ENCODE measurements at regions not wholly inside any gene's neighbourhood (a gene's known extent, or its start where the extent isn't known, plus 50 kb on each side); places are given as distances from the start of the nearest gene placed in this dataset.

DNA sequence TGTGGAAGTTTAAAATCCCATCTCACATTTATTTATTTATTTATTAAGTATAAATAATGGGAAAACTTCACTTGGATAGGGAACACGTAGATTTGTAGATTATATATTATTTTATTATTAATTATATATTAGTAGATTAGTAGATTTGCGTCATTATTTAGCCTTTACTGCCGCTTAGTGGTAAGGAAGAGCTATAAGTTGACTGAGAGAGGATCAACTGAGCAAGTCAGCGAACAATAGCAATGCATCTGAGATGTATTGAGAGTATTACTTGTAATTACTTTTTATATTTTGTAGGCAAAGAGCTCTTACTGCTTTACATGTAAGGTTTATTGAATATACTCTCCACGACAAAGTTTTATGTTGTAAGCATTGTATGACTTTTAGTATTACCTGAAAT lies 244.5 kb upstream of the ANKRD30A start (continued):
- TF ChIP-seq, protein P1, sequence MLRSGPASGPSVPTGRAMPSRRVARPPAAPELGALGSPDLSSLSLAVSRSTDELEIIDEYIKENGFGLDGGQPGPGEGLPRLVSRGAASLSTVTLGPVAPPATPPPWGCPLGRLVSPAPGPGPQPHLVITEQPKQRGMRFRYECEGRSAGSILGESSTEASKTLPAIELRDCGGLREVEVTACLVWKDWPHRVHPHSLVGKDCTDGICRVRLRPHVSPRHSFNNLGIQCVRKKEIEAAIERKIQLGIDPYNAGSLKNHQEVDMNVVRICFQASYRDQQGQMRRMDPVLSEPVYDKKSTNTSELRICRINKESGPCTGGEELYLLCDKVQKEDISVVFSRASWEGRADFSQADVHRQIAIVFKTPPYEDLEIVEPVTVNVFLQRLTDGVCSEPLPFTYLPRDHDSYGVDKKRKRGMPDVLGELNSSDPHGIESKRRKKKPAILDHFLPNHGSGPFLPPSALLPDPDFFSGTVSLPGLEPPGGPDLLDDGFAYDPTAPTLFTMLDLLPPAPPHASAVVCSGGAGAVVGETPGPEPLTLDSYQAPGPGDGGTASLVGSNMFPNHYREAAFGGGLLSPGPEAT (IDR thresholded peaks at IDR 0.05; ENCODE audit: low read depth) = no peak
- TF ChIP-seq, protein P2, sequence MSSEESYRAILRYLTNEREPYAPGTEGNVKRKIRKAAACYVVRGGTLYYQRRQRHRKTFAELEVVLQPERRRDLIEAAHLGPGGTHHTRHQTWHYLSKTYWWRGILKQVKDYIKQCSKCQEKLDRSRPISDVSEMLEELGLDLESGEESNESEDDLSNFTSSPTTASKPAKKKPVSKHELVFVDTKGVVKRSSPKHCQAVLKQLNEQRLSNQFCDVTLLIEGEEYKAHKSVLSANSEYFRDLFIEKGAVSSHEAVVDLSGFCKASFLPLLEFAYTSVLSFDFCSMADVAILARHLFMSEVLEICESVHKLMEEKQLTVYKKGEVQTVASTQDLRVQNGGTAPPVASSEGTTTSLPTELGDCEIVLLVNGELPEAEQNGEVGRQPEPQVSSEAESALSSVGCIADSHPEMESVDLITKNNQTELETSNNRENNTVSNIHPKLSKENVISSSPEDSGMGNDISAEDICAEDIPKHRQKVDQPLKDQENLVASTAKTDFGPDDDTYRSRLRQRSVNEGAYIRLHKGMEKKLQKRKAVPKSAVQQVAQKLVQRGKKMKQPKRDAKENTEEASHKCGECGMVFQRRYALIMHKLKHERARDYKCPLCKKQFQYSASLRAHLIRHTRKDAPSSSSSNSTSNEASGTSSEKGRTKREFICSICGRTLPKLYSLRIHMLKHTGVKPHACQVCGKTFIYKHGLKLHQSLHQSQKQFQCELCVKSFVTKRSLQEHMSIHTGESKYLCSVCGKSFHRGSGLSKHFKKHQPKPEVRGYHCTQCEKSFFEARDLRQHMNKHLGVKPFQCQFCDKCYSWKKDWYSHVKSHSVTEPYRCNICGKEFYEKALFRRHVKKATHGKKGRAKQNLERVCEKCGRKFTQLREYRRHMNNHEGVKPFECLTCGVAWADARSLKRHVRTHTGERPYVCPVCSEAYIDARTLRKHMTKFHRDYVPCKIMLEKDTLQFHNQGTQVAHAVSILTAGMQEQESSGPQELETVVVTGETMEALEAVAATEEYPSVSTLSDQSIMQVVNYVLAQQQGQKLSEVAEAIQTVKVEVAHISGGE (CRISPR knock-in tag; IDR thresholded peaks at IDR 0.05) = no peak
- no peak for TF ChIP-seq ZZZ3 (IDR thresholded peaks at IDR 0.05; ENCODE audit: control insufficient read depth, insufficient read length, low read depth)
- TF ChIP-seq SMARCA5 (IDR thresholded peaks at IDR 0.05) = no peak
- no peak for TF ChIP-seq EGR1 (IDR thresholded peaks at IDR 0.05; ENCODE audit: borderline replicate concordance in 1 of 2, low read depth in 2 of 2, low read length in 2 of 2)
- no peak for TF ChIP-seq STAT3 (IDR thresholded peaks at IDR 0.05; ENCODE audit: low read depth, low read length)
- TF ChIP-seq, protein P3, sequence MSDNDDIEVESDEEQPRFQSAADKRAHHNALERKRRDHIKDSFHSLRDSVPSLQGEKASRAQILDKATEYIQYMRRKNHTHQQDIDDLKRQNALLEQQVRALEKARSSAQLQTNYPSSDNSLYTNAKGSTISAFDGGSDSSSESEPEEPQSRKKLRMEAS (IDR thresholded peaks at IDR 0.05; ENCODE audit: low read depth, low read length) = no peak
- TF ChIP-seq WRNIP1 (IDR thresholded peaks at IDR 0.05; ENCODE audit: borderline replicate concordance, low read depth, low read length) = no peak
- TF ChIP-seq NFIC (IDR thresholded peaks at IDR 0.05; ENCODE audit: low read depth, low read length) = no peak
